ENCODE measurements at regions not wholly inside any gene's neighbourhood (a gene's known extent, or its start where the extent isn't known, plus 50 kb on each side); places are given as distances from the start of the nearest gene placed in this dataset.

- TF ChIP-seq CTCF (conservative IDR thresholded peaks at IDR 0.05) = no peak
Observed at GRCh38 chr14:95460647-95461478, 55.6 kb downstream of the SYNE3 start.

GRCh38 chr14:95458906-95459305 lies 57.5 kb downstream of the SYNE3 start:
- no peak overlapping the region for H3K27ac ChIP-seq
- no peak for TF ChIP-seq CTCF (conservative IDR thresholded peaks at IDR 0.05)

More at GRCh38 chr14:95460647-95461478, 55.6 kb downstream of the SYNE3 start:
- H3K27ac ChIP-seq = no peak overlapping the region

- TF ChIP-seq CTCF (conservative IDR thresholded peaks at IDR 0.05) = no peak
- no peak overlapping the region for H3K27ac ChIP-seq
Observed at GRCh38 chr14:95458459-95458858, 58.0 kb downstream of the SYNE3 start.

- TF ChIP-seq CTCF (conservative IDR thresholded peaks at IDR 0.05) = no peak
- no peak overlapping the region for H3K27ac ChIP-seq
Observed at GRCh38 chr14:95456281-95456680, 60.2 kb downstream of the SYNE3 start.

- no peak overlapping the region for H3K27ac ChIP-seq
- no peak for TF ChIP-seq CTCF (conservative IDR thresholded peaks at IDR 0.05)
Observed at GRCh38 chr14:95455246-95455645, 61.2 kb downstream of the SYNE3 start.

GRCh38 chr14:95453713-95453980 lies 62.8 kb downstream of the SYNE3 start:
- TF ChIP-seq CTCF (conservative IDR thresholded peaks at IDR 0.05) = no peak
- H3K27ac ChIP-seq = no peak overlapping the region

GRCh38 chr14:95452893-95453712 lies 63.3 kb downstream of the SYNE3 start:
- H3K27ac ChIP-seq = no peak overlapping the region
- no peak for TF ChIP-seq CTCF (conservative IDR thresholded peaks at IDR 0.05)

All from VCaP (cell line).